HepG2 (cell line): ENCODE measurements at regions not wholly inside any gene's neighbourhood (a gene's known extent, or its start where the extent isn't known, plus 50 kb on each side); places are given as distances from the start of the nearest gene placed in this dataset.

Source experiments
- CSRNP2 ChIP-seq: sonication (generic); formaldehyde crosslinking; conservative IDR thresholded peaks from 2 replicates; pipeline ENCODE4 v1.8.0; 2022; ENCODE audit warnings: low read depth, missing genetic modification reagents
- FOSL1 ChIP-seq: sonication (generic); formaldehyde crosslinking; IDR thresholded peaks from 2 replicates; pipeline ENCODE4 v1.9.0; 2021; ENCODE audit warnings: missing genetic modification reagents, borderline replicate concordance
- MBD4 ChIP-seq: IDR thresholded peaks from 2 replicates; pipeline ENCODE4 v1.6.1; 2012; ENCODE audit warnings: low read length, inconsistent platforms, borderline replicate concordance
- NR3C1 ChIP-seq: sonication (generic); formaldehyde crosslinking; IDR thresholded peaks from 2 replicates; pipeline ENCODE4 v1.4.0; 2020; ENCODE audit warnings: missing genetic modification reagents
- PHB2 ChIP-seq: fragments of 450-650 bp; IDR thresholded peaks from 2 replicates; pipeline ENCODE4 v1.6.1; 2018; ENCODE audit not compliant: partially characterized antibody
- PRDM10 ChIP-seq: sonication (generic); formaldehyde crosslinking; IDR thresholded peaks from 2 replicates; pipeline ENCODE4 v1.4.0; 2020; ENCODE audit warnings: low read depth, missing genetic modification reagents
- RFX3 ChIP-seq: IDR thresholded peaks from 2 replicates; pipeline ENCODE4 v1.6.1; 2016; ENCODE audit warnings: missing biosample characterization, missing genetic modification reagents
- ZBTB49 ChIP-seq: sonication (generic); formaldehyde crosslinking; IDR thresholded peaks from 2 replicates; pipeline ENCODE4 v1.4.0; 2020; ENCODE audit warnings: missing genetic modification reagents, borderline replicate concordance
- ZNF652 ChIP-seq: IDR thresholded peaks from 2 replicates; pipeline ENCODE4 v1.6.1; 2016; ENCODE audit warnings: low read depth, borderline replicate concordance
- ZNF749 ChIP-seq: sonication (generic); formaldehyde crosslinking; IDR thresholded peaks from 2 replicates; pipeline ENCODE4 v1.8.0; 2022; ENCODE audit warnings: mild to moderate bottlenecking, missing genetic modification reagents, moderate library complexity, borderline replicate concordance
- ZNF775 ChIP-seq: sonication (generic); formaldehyde crosslinking; IDR thresholded peaks from 2 replicates; pipeline ENCODE4 v1.4.0; 2020; ENCODE audit warnings: missing genetic modification reagents, mild to moderate bottlenecking, moderate library complexity, borderline replicate concordance
- ZSCAN29 ChIP-seq: sonication (generic); formaldehyde crosslinking; conservative IDR thresholded peaks from 2 replicates; pipeline ENCODE4 v1.4.0; 2020; ENCODE audit warnings: mild to moderate bottlenecking, missing genetic modification reagents
- TF ChIP-seq, protein P1 (sequence below): sonication (generic); formaldehyde crosslinking; IDR thresholded peaks from 2 replicates; pipeline ENCODE4 v1.4.0; 2020; ENCODE audit warnings: missing genetic modification reagents, borderline replicate concordance
- TF ChIP-seq, protein P2 (sequence below): sonication (generic); formaldehyde crosslinking; IDR thresholded peaks from 2 replicates; pipeline ENCODE4 v1.8.1; 2023; ENCODE audit warnings: mild to moderate bottlenecking, missing genetic modification reagents

DNA sequence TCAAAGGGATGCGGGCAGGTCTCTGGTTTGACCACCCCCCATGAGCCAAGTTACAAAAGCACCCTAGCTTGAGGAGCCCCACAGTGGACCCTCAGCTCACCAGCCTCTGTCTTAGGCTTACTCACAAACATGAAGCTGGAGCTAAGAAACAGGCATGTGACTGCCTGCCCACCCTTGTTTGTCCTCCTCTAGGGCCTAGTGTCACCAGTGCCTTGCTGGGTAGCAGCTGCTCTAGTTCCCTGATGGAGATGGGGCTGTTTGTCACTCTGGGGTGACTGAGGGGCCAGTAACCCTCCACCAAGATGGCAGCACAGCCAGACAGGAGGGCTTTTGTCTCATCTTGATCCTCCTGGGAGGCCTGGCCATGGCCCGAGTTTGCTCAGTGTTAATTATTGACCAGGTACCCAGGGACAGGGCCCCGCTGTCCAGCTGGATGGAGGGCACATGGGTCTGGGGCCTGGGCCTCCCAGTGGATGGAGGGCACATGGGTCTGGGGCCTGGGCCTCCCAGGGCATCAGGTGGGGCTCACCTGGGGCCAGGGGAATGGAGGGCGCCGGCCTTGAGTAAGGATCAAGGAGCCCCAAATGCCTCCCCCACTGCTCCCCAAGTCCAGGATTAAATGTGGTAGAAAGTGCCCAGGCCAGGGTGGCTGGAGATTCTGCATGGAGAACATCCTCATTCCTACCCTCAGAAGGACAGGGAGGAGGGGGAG, 185.9 kb upstream of the HAAO start (continued):
- TF ChIP-seq, protein P1, sequence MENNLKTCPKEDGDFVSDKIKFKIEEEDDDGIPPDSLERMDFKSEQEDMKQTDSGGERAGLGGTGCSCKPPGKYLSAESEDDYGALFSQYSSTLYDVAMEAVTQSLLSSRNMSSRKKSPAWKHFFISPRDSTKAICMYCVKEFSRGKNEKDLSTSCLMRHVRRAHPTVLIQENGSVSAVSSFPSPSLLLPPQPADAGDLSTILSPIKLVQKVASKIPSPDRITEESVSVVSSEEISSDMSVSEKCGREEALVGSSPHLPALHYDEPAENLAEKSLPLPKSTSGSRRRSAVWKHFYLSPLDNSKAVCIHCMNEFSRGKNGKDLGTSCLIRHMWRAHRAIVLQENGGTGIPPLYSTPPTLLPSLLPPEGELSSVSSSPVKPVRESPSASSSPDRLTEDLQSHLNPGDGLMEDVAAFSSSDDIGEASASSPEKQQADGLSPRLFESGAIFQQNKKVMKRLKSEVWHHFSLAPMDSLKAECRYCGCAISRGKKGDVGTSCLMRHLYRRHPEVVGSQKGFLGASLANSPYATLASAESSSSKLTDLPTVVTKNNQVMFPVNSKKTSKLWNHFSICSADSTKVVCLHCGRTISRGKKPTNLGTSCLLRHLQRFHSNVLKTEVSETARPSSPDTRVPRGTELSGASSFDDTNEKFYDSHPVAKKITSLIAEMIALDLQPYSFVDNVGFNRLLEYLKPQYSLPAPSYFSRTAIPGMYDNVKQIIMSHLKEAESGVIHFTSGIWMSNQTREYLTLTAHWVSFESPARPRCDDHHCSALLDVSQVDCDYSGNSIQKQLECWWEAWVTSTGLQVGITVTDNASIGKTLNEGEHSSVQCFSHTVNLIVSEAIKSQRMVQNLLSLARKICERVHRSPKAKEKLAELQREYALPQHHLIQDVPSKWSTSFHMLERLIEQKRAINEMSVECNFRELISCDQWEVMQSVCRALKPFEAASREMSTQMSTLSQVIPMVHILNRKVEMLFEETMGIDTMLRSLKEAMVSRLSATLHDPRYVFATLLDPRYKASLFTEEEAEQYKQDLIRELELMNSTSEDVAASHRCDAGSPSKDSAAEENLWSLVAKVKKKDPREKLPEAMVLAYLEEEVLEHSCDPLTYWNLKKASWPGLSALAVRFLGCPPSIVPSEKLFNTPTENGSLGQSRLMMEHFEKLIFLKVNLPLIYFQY (CRISPR knock-in tag) = peak; percentile 91
- TF ChIP-seq PRDM10 (CRISPR knock-in tag) (peak; percentile 47; the same call in 1 of the 2 replicates), ZNF652 (peak; percentile 59; the same call in 1 of the 2 replicates), NR3C1 (CRISPR knock-in tag) (no peak), CSRNP2 (CRISPR knock-in tag) (no peak), PHB2 (no peak), ZNF775 (CRISPR knock-in tag) (peak; percentile 80), ZNF749 (CRISPR knock-in tag) (peak; percentile 93; the same call in 1 of the 2 replicates), MBD4 (no peak), ZBTB49 (CRISPR knock-in tag) (peak; percentile 5; the same call in 1 of the 2 replicates), ZSCAN29 (CRISPR knock-in tag) (peak; percentile 90), FOSL1 (no peak; the same call in 1 of the 2 replicates), RFX3 (no peak; the same call in 1 of the 2 replicates)
- TF ChIP-seq, protein P2, sequence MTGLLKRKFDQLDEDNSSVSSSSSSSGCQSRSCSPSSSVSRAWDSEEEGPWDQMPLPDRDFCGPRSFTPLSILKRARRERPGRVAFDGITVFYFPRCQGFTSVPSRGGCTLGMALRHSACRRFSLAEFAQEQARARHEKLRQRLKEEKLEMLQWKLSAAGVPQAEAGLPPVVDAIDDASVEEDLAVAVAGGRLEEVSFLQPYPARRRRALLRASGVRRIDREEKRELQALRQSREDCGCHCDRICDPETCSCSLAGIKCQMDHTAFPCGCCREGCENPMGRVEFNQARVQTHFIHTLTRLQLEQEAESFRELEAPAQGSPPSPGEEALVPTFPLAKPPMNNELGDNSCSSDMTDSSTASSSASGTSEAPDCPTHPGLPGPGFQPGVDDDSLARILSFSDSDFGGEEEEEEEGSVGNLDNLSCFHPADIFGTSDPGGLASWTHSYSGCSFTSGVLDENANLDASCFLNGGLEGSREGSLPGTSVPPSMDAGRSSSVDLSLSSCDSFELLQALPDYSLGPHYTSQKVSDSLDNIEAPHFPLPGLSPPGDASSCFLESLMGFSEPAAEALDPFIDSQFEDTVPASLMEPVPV (CRISPR knock-in tag) = no peak
